Colonic mucosa (tissue), 4 donors: ENCODE measurements at regions not wholly inside any gene's neighbourhood (a gene's known extent, or its start where the extent isn't known, plus 50 kb on each side); places are given as distances from the start of the nearest gene placed in this dataset.
"Not testable (repeated sequence)": the region's sequence is repeated elsewhere in the genome, so short reads cannot be mapped to it uniquely, and the experiment has no call there.

Experiments used
- DNase-seq: peaks from one replicate; pipeline ENCODE4 v3.0.0-alpha.2; 2020
- H3K27ac ChIP-seq: fragments of 200-600 bp; one replicate; pipeline ENCODE4 v1.8.0; 2021
- H3K27me3 ChIP-seq: fragments of 200-600 bp; one replicate; pipeline ENCODE4 v1.8.0; 2021
- H3K36me3 ChIP-seq: fragments of 200-600 bp; one replicate; pipeline ENCODE4 v1.8.0; 2021
- H3K4me1 ChIP-seq: fragments of 200-600 bp; one replicate; pipeline ENCODE4 v1.8.0; 2021; ENCODE audit warnings: mild to moderate bottlenecking
- H3K4me3 ChIP-seq: fragments of 200-600 bp; one replicate; pipeline ENCODE4 v1.8.0; 2021
- H3K9ac ChIP-seq, 2 donors: one replicate each; pipeline ENCODE4 v1.7.0; 2013; ENCODE audit warnings: control low read depth in 2 of 2, low read depth in 2 of 2, low read length in 2 of 2
- H3K9me3 ChIP-seq: fragments of 200-600 bp; one replicate; pipeline ENCODE4 v1.8.0; 2021
- CTCF ChIP-seq: fragments of 200-600 bp; IDR thresholded peaks from one replicate; pipeline ENCODE4 v1.8.0; 2022; ENCODE audit warnings: antibody characterized with exemption, mild to moderate bottlenecking
- intact Hi-C: fragments of 100-400 bp; cut with DNase I; formaldehyde crosslinking; loops from one replicate; pipeline ENCODE4 v1.14.1; 2022
- donor health status: healthy.
- donor health status: DM: no; HTN: no; CAD: no.
- donor health status: DM: no; HTN: no; CAD: no.

- Histone ChIP-seq H3K4me1 (no peaks in the 10 kb centered on the region), H3K27ac (no peak overlapping the region), H3K4me3 (no peak overlapping the region), H3K9me3 (no peaks in the 10 kb centered on the region), H3K9ac (peak overlapping the region in 1 of 2 donors; percentile 56), H3K36me3 (no peaks in the 10 kb centered on the region), H3K27me3 (no peaks in the 10 kb centered on the region)
- intact Hi-C loops = no loop called here
- TF ChIP-seq CTCF = no peak
- no peak for DNase-seq
Measured at GRCh38 chr6:27141529-27142015, 105.9 kb upstream of the PRSS16 start.

GRCh38 chr6:27143020-27143388 lies 104.5 kb upstream of the PRSS16 start:
- H3K9me3 ChIP-seq, H3K4me1 ChIP-seq, H3K27ac ChIP-seq, H3K36me3 ChIP-seq, H3K27me3 ChIP-seq, H3K9ac ChIP-seq, DNase-seq, H3K4me3 ChIP-seq, intact Hi-C loops: not testable (repeated sequence)

GRCh38 chr6:27143474-27144026 lies 104.0 kb upstream of the PRSS16 start:
- H3K9me3 ChIP-seq = no peaks in the 10 kb centered on the region
- H3K27ac ChIP-seq = no peak overlapping the region
- intact Hi-C loops = no loop called here
- TF ChIP-seq CTCF = no peak
- no peak overlapping the region for H3K9ac ChIP-seq
- no peaks in the 10 kb centered on the region for H3K36me3 ChIP-seq
- no peaks in the 10 kb centered on the region for H3K27me3 ChIP-seq
- no peaks in the 10 kb centered on the region for H3K4me1 ChIP-seq
- no peak for DNase-seq
- no peak overlapping the region for H3K4me3 ChIP-seq

GRCh38 chr6:27144740-27145079 lies 102.8 kb upstream of the PRSS16 start:
- Histone ChIP-seq H3K27ac (no peak overlapping the region), H3K27me3 (no peaks in the 10 kb centered on the region), H3K36me3 (no peaks in the 10 kb centered on the region), H3K4me1 (no peaks in the 10 kb centered on the region), H3K9me3 (no peaks in the 10 kb centered on the region), H3K9ac (no peak overlapping the region), H3K4me3 (no peak overlapping the region)
- TF ChIP-seq CTCF = no peak
- no peak for DNase-seq
- intact Hi-C loops = no loop called here

- peak; percentile 89 for DNase-seq
- Histone ChIP-seq H3K27me3 (no peaks in the 10 kb centered on the region), H3K4me3 (peak overlapping the region; percentile 50), H3K9me3 (no peaks in the 10 kb centered on the region), H3K4me1 (no peaks in the 10 kb centered on the region), H3K36me3 (no peaks in the 10 kb centered on the region), H3K9ac (peak overlapping the region; percentile 88 to 96), H3K27ac (peak overlapping the region; percentile 97)
- TF ChIP-seq CTCF = no peak
- intact Hi-C loops = no loop called here
Measured at GRCh38 chr6:27145731-27146455, 101.6 kb upstream of the PRSS16 start.

GRCh38 chr6:27146456-27146705 lies 101.1 kb upstream of the PRSS16 start:
- Histone ChIP-seq H3K4me3 (peak overlapping the region; percentile 50), H3K9ac (peak overlapping the region; percentile 88 to 96), H3K27ac (peak overlapping the region; percentile 97)
- H3K9me3 ChIP-seq, H3K27me3 ChIP-seq, H3K36me3 ChIP-seq, H3K4me1 ChIP-seq, intact Hi-C loops, DNase-seq: not testable (repeated sequence)
